MM.1S (cell line): ENCODE measurements at regions not wholly inside any gene's neighbourhood (a gene's known extent, or its start where the extent isn't known, plus 50 kb on each side); places are given as distances from the start of the nearest gene placed in this dataset.

Experiments
- DNase-seq: peaks from one replicate; pipeline ENCODE4 v3.0.0-alpha.2; 2015
- H2AFZ ChIP-seq: fragments of 300-600 bp; sonication (generic); 2 replicates; pipeline ENCODE4 v1.6.0; 2016; ENCODE audit warnings: antibody characterized with exemption, low read length
- H3F3A ChIP-seq: fragments of 300-600 bp; sonication (generic); 2 replicates; pipeline ENCODE4 v1.6.1; 2016; ENCODE audit warnings: mild to moderate bottlenecking, antibody characterized with exemption, low read length, moderate library complexity, mixed read lengths; ENCODE audit not compliant: insufficient read depth
- H3K27ac ChIP-seq: fragments of 300-600 bp; sonication (generic); 2 replicates; pipeline ENCODE4 v1.5.1; 2016; ENCODE audit warnings: mild to moderate bottlenecking, low read length
- H3K27me3 ChIP-seq: fragments of 300-600 bp; sonication (generic); replicated peaks from 2 replicates; pipeline ENCODE4 v1.6.0; 2016; ENCODE audit warnings: low read length; ENCODE audit not compliant: insufficient read depth
- H3K36me3 ChIP-seq: fragments of 300-600 bp; sonication (generic); replicated peaks from 2 replicates; pipeline ENCODE4 v1.6.1; 2016; ENCODE audit warnings: mild to moderate bottlenecking, low read length, mixed read lengths; ENCODE audit not compliant: insufficient read depth
- H3K4me1 ChIP-seq: fragments of 300-600 bp; sonication (generic); 2 replicates; pipeline ENCODE4 v1.6.1; 2016; ENCODE audit warnings: low read length, mixed read lengths
- H3K4me2 ChIP-seq: fragments of 300-600 bp; sonication (generic); 2 replicates; pipeline ENCODE4 v1.6.0; 2016; ENCODE audit warnings: low read depth, low read length
- H3K4me3 ChIP-seq: fragments of 300-600 bp; sonication (generic); 2 replicates; pipeline ENCODE4 v1.5.1; 2016; ENCODE audit warnings: low read length, mixed read lengths
- H3K79me2 ChIP-seq: fragments of 300-600 bp; sonication (generic); 2 replicates; pipeline ENCODE4 v1.6.1; 2016; ENCODE audit warnings: mixed run types, low read length, mixed read lengths
- H3K9ac ChIP-seq: fragments of 300-600 bp; sonication (generic); 2 replicates; pipeline ENCODE4 v1.6.1; 2016; ENCODE audit warnings: low read length, mixed read lengths
- H3K9me2 ChIP-seq: fragments of 300-600 bp; sonication (generic); replicated peaks from 2 replicates; pipeline ENCODE4 v1.6.1; 2016; ENCODE audit warnings: mild to moderate bottlenecking, low read length, mixed read lengths; ENCODE audit not compliant: insufficient read depth
- H3K9me3 ChIP-seq: fragments of 300-600 bp; sonication (generic); replicated peaks from 2 replicates; pipeline ENCODE4 v1.6.1; 2016; ENCODE audit warnings: mild to moderate bottlenecking, low read length, mixed read lengths; ENCODE audit not compliant: insufficient read depth
- H4K20me1 ChIP-seq: fragments of 300-600 bp; sonication (generic); 2 replicates; pipeline ENCODE4 v1.6.1; 2016; ENCODE audit warnings: mild to moderate bottlenecking, low read length, moderate library complexity, mixed read lengths; ENCODE audit not compliant: insufficient read depth
- EZH2 ChIP-seq: fragments of 300-600 bp; sonication (generic); optimal IDR thresholded peaks from 2 replicates; pipeline ENCODE3; 2017; ENCODE audit warnings: low read depth, mild to moderate bottlenecking, antibody characterized with exemption, low read length, mixed read lengths
- EZH2phosphoT487 ChIP-seq: fragments of 300-600 bp; sonication (generic); IDR thresholded peaks from 2 replicates; pipeline ENCODE4 v1.6.1; 2018; ENCODE audit warnings: antibody characterized with exemption, low read length
- TF ChIP-seq, protein P1 (sequence below): fragments of 300-600 bp; sonication (generic); IDR thresholded peaks from 2 replicates; pipeline ENCODE4 v1.5.1; 2016; ENCODE audit warnings: antibody characterized with exemption, low read length, mixed read lengths

DNA sequence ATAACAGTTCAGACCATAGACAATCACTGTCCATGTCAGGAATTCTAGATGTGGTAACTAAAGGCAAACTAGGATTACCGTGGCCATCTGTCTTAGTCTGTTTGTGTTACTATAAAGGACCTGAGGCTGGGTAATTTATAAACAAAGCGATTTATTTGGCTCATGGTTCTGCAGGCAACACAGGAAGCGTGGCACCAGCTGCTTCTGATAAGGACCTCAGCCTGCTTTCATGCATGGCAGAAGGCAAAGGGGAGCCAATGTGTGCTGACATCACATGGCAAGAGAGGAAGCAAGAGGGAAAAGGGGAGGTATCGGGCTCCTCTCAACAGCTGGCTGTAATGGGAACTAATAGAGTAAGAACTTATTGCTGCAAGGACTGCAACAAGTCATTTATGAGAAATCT lies 376.7 kb downstream of the GPM6A start:
- Histone ChIP-seq H3F3A (no peaks in the 10 kb centered on the region), H3K9me2 (no peaks in the 10 kb centered on the region), H3K36me3 (no peaks in the 10 kb centered on the region), H3K9ac (no peak overlapping the region), H3K79me2 (no peaks in the 10 kb centered on the region), H3K27me3 (no peaks in the 10 kb centered on the region), H3K4me3 (no peak overlapping the region), H4K20me1 (no peaks in the 10 kb centered on the region), H3K9me3 (no peaks in the 10 kb centered on the region), H2AFZ (no peak overlapping the region), H3K4me2 (no peak overlapping the region), H3K27ac (no peak overlapping the region), H3K4me1 (no peaks in the 10 kb centered on the region)
- no peak for DNase-seq
- TF ChIP-seq EZH2 (no peak), EZH2phosphoT487 (no peak)
- TF ChIP-seq, protein P1, sequence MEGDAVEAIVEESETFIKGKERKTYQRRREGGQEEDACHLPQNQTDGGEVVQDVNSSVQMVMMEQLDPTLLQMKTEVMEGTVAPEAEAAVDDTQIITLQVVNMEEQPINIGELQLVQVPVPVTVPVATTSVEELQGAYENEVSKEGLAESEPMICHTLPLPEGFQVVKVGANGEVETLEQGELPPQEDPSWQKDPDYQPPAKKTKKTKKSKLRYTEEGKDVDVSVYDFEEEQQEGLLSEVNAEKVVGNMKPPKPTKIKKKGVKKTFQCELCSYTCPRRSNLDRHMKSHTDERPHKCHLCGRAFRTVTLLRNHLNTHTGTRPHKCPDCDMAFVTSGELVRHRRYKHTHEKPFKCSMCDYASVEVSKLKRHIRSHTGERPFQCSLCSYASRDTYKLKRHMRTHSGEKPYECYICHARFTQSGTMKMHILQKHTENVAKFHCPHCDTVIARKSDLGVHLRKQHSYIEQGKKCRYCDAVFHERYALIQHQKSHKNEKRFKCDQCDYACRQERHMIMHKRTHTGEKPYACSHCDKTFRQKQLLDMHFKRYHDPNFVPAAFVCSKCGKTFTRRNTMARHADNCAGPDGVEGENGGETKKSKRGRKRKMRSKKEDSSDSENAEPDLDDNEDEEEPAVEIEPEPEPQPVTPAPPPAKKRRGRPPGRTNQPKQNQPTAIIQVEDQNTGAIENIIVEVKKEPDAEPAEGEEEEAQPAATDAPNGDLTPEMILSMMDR = no peak

DNA sequence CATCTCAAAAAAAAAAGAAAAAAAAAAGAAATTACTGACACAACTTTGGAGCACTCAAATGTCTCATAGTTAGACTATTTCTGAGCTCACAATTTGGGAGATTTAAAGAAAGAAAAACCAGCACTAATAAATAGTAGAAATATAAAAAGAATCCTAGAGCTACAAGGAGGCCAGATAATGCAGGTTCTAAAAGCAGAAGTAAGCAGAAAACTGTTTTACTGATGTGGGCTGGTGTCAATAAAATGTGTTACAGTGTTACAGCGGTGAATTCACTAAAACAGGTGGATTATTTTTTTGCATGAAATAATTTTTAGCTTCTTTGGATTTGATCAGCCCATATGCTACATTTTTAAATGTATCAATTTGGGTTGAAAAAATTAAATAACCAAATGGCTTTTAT lies 375.9 kb downstream of the GPM6A start:
- DNase-seq = no peak
- H3K36me3 ChIP-seq = no peaks in the 10 kb centered on the region
- no peak overlapping the region for H3K27ac ChIP-seq
- no peak for TF ChIP-seq EZH2phosphoT487
- TF ChIP-seq, protein P1 = no peak
- TF ChIP-seq EZH2 = no peak
- no peak overlapping the region for H3K9ac ChIP-seq
- no peaks in the 10 kb centered on the region for H4K20me1 ChIP-seq
- H3K79me2 ChIP-seq = no peaks in the 10 kb centered on the region
- no peak overlapping the region for H3K4me3 ChIP-seq
- H3F3A ChIP-seq = no peaks in the 10 kb centered on the region
- no peaks in the 10 kb centered on the region for H3K27me3 ChIP-seq
- no peaks in the 10 kb centered on the region for H3K4me1 ChIP-seq
- no peaks in the 10 kb centered on the region for H3K9me2 ChIP-seq
- no peak overlapping the region for H2AFZ ChIP-seq
- H3K9me3 ChIP-seq = no peaks in the 10 kb centered on the region
- no peak overlapping the region for H3K4me2 ChIP-seq

DNA sequence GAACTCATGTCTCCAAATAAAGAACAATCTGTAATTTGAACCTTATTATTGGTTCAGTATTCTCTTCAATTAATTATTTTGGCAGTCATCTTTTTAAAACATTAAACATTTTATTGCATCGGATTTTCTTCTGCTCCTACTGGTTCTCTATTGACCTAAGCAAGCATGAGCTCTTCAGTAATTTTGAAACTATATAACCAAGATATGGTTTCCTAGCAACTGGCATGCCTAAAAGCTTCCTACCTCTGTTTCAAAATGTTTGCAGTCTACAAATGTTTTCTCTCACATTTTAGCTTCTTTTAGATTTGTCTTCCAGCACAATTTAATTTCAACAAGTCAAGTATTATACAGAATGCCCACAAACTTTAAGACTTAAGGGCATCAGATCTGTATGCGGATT lies 371.3 kb downstream of the GPM6A start:
- Histone ChIP-seq H2AFZ (no peak overlapping the region), H3K9me3 (no peaks in the 10 kb centered on the region), H3K27me3 (no peaks in the 10 kb centered on the region), H3K79me2 (no peaks in the 10 kb centered on the region), H3K4me2 (no peak overlapping the region), H3K4me1 (no peaks in the 10 kb centered on the region), H3K9me2 (no peaks in the 10 kb centered on the region), H3K9ac (no peak overlapping the region), H3F3A (no peaks in the 10 kb centered on the region), H3K4me3 (no peak overlapping the region), H4K20me1 (no peaks in the 10 kb centered on the region), H3K27ac (no peak overlapping the region), H3K36me3 (no peaks in the 10 kb centered on the region)
- no peak for DNase-seq
- TF ChIP-seq, protein P1 = no peak
- no peak for TF ChIP-seq EZH2
- TF ChIP-seq EZH2phosphoT487 = no peak
